ENCODE measurements at regions not wholly inside any gene's neighbourhood (a gene's known extent, or its start where the extent isn't known, plus 50 kb on each side); places are given as distances from the start of the nearest gene placed in this dataset.
A peak's percentile ranks its signal among the peaks of the same experiment; 100 is the strongest.

- Mint-ChIP-seq H3K36me3 (ENCODE audit: insufficient read depth) (no peaks in the 10 kb centered on the region), H3K4me1 (ENCODE audit: low read depth in 2 of 2) (no peaks in the 10 kb centered on the region), H3K9me3 (peaks cover 0 to 6% of the 10 kb centered on the region in 2 donors), H3K27ac (no peak overlapping the region), H3K4me3 (no peak overlapping the region), H3K27me3 (no peaks in the 10 kb centered on the region)
- ATAC-seq (replicated peaks) (no peak), DNase-seq (no peak)
Observed at GRCh38 chr2:16334886-16335603, 330.6 kb downstream of the CYRIA start.

- H3K4me3 Mint-ChIP-seq, result no peak overlapping the region
- no peak overlapping the region for H3K27ac Mint-ChIP-seq
- H3K36me3 Mint-ChIP-seq (ENCODE audit: insufficient read depth), result no peaks in the 10 kb centered on the region
- peaks cover under 1 to 5% of the 10 kb centered on the region in 2 donors for H3K9me3 Mint-ChIP-seq
- DNase-seq (no peak), ATAC-seq (replicated peaks) (no peak)
- no peaks in the 10 kb centered on the region for H3K27me3 Mint-ChIP-seq
- H3K4me1 Mint-ChIP-seq (ENCODE audit: low read depth in 2 of 2), result no peaks in the 10 kb centered on the region
Observed at GRCh38 chr2:16334366-16334765, 331.3 kb downstream of the CYRIA start.

GRCh38 chr2:16333681-16334080, 332.0 kb downstream of the CYRIA start:
- Mint-ChIP-seq H3K36me3 (ENCODE audit: insufficient read depth) (no peaks in the 10 kb centered on the region), H3K4me1 (ENCODE audit: low read depth in 2 of 2) (no peaks in the 10 kb centered on the region), H3K27ac (no peak overlapping the region), H3K9me3 (peaks cover 2 to 8% of the 10 kb centered on the region in 2 donors), H3K4me3 (no peak overlapping the region), H3K27me3 (no peaks in the 10 kb centered on the region)
- DNase-seq (no peak), ATAC-seq (replicated peaks) (no peak)

GRCh38 chr2:16332681-16333557, 332.7 kb downstream of the CYRIA start:
- Mint-ChIP-seq H3K27me3 (no peaks in the 10 kb centered on the region), H3K27ac (no peak overlapping the region), H3K36me3 (ENCODE audit: insufficient read depth) (no peaks in the 10 kb centered on the region), H3K4me3 (no peak overlapping the region), H3K9me3 (peaks cover 0 to 9% of the 10 kb centered on the region in 2 donors), H3K4me1 (ENCODE audit: low read depth in 2 of 2) (no peaks in the 10 kb centered on the region)
- DNase-seq (no peak), ATAC-seq (replicated peaks) (no peak)

- ATAC-seq (replicated peaks), result no peak
- Mint-ChIP-seq H3K27me3 (no peaks in the 10 kb centered on the region), H3K4me1 (ENCODE audit: low read depth in 2 of 2) (no peaks in the 10 kb centered on the region), H3K27ac (no peak overlapping the region), H3K4me3 (no peak overlapping the region), H3K36me3 (ENCODE audit: insufficient read depth) (no peaks in the 10 kb centered on the region), H3K9me3 (peaks cover 0 to 9% of the 10 kb centered on the region in 2 donors)
- no peak for DNase-seq
Observed at GRCh38 chr2:16331772-16332171, 333.9 kb downstream of the CYRIA start.

GRCh38 chr2:16330982-16331381, 334.7 kb downstream of the CYRIA start:
- Mint-ChIP-seq H3K9me3 (peaks cover 0 to 9% of the 10 kb centered on the region in 2 donors), H3K4me3 (no peak overlapping the region), H3K27me3 (no peaks in the 10 kb centered on the region), H3K27ac (no peak overlapping the region), H3K4me1 (ENCODE audit: low read depth in 2 of 2) (no peaks in the 10 kb centered on the region), H3K36me3 (ENCODE audit: insufficient read depth) (no peaks in the 10 kb centered on the region)
- ATAC-seq (replicated peaks) (no peak), DNase-seq (no peak)

GRCh38 chr2:16330571-16330970, 335.1 kb downstream of the CYRIA start:
- Mint-ChIP-seq H3K27me3 (no peaks in the 10 kb centered on the region), H3K27ac (no peak overlapping the region), H3K9me3 (peaks cover 0 to 9% of the 10 kb centered on the region in 2 donors), H3K4me1 (ENCODE audit: low read depth in 2 of 2) (no peaks in the 10 kb centered on the region), H3K4me3 (no peak overlapping the region), H3K36me3 (ENCODE audit: insufficient read depth) (no peaks in the 10 kb centered on the region)
- ATAC-seq (replicated peaks) (no peak), DNase-seq (no peak)

- Mint-ChIP-seq H3K4me1 (ENCODE audit: low read depth in 2 of 2) (no peaks in the 10 kb centered on the region), H3K27me3 (no peaks in the 10 kb centered on the region), H3K36me3 (ENCODE audit: insufficient read depth) (no peaks in the 10 kb centered on the region), H3K4me3 (no peak overlapping the region), H3K9me3 (peaks cover 0 to 9% of the 10 kb centered on the region in 2 donors), H3K27ac (no peak overlapping the region)
- ATAC-seq (replicated peaks) (no peak), DNase-seq (no peak)
Observed at GRCh38 chr2:16330012-16330411, 335.6 kb downstream of the CYRIA start.

- Mint-ChIP-seq H3K27ac (no peak overlapping the region), H3K4me3 (no peak overlapping the region), H3K36me3 (ENCODE audit: insufficient read depth) (no peaks in the 10 kb centered on the region), H3K4me1 (ENCODE audit: low read depth in 2 of 2) (no peaks in the 10 kb centered on the region), H3K9me3 (peaks cover 0 to 9% of the 10 kb centered on the region in 2 donors), H3K27me3 (no peaks in the 10 kb centered on the region)
- no peak for ATAC-seq (replicated peaks)
- no peak for DNase-seq
Observed at GRCh38 chr2:16329421-16329820, 336.2 kb downstream of the CYRIA start.

- Mint-ChIP-seq H3K4me1 (ENCODE audit: low read depth in 2 of 2) (no peaks in the 10 kb centered on the region), H3K4me3 (no peak overlapping the region), H3K36me3 (ENCODE audit: insufficient read depth) (no peaks in the 10 kb centered on the region), H3K27ac (no peak overlapping the region), H3K9me3 (peaks cover 0 to 9% of the 10 kb centered on the region in 2 donors), H3K27me3 (no peaks in the 10 kb centered on the region)
- ATAC-seq (replicated peaks) (no peak), DNase-seq (no peak)
Observed at GRCh38 chr2:16328521-16329190, 337.0 kb downstream of the CYRIA start.

- Mint-ChIP-seq H3K27ac (no peak overlapping the region), H3K4me1 (ENCODE audit: low read depth in 2 of 2) (no peaks in the 10 kb centered on the region), H3K4me3 (no peak overlapping the region), H3K9me3 (peaks cover 0 to 9% of the 10 kb centered on the region in 2 donors), H3K36me3 (ENCODE audit: insufficient read depth) (no peaks in the 10 kb centered on the region), H3K27me3 (no peaks in the 10 kb centered on the region)
- ATAC-seq (replicated peaks) (no peak), DNase-seq (no peak)
Observed at GRCh38 chr2:16327326-16327725, 338.3 kb downstream of the CYRIA start.

- Mint-ChIP-seq H3K9me3 (peaks cover 0 to 9% of the 10 kb centered on the region in 2 donors), H3K36me3 (ENCODE audit: insufficient read depth) (no peaks in the 10 kb centered on the region), H3K27me3 (no peaks in the 10 kb centered on the region), H3K27ac (peak overlapping the region in 1 of 2 donors; percentile 4), H3K4me1 (ENCODE audit: low read depth in 2 of 2) (no peaks in the 10 kb centered on the region), H3K4me3 (no peak overlapping the region)
- ATAC-seq (replicated peaks), result no peak
- DNase-seq, result no peak
Observed at GRCh38 chr2:16326711-16327300, 338.8 kb downstream of the CYRIA start.

GRCh38 chr2:16325976-16326510, 339.6 kb downstream of the CYRIA start:
- DNase-seq (no peak), ATAC-seq (replicated peaks) (no peak)
- Mint-ChIP-seq H3K27ac (peak overlapping the region in 1 of 2 donors; percentile 4), H3K4me3 (no peak overlapping the region), H3K27me3 (no peaks in the 10 kb centered on the region), H3K4me1 (ENCODE audit: low read depth in 2 of 2) (no peaks in the 10 kb centered on the region), H3K9me3 (peaks cover 0 to 9% of the 10 kb centered on the region in 2 donors), H3K36me3 (ENCODE audit: insufficient read depth) (no peaks in the 10 kb centered on the region)

Measured in effector memory CD8-positive, alpha-beta T cell (primary cell).